HG03521 (cell line): ENCODE measurements at regions not wholly inside any gene's neighbourhood (a gene's known extent, or its start where the extent isn't known, plus 50 kb on each side); places are given as distances from the start of the nearest gene placed in this dataset.

Source experiments
- ATAC-seq: cut with Tn5 transposase; IDR thresholded peaks from one replicate; pipeline ENCODE4 v1.9.1; 2021; ENCODE audit warnings: mild to moderate bottlenecking, moderate library complexity; ENCODE audit not compliant: unreplicated experiment

- no peak for ATAC-seq
These were observed 2020.6 kb upstream of the PCDH20 start for GRCh38 chr13:63436325-63436668.

GRCh38 chr13:63435667-63436324 lies 2020.1 kb upstream of the PCDH20 start:
- no peak for ATAC-seq

GRCh38 chr13:63433546-63434150 lies 2018.0 kb upstream of the PCDH20 start:
- no peak for ATAC-seq

- ATAC-seq, result no peak
These were observed 2011.5 kb upstream of the PCDH20 start for GRCh38 chr13:63427170-63427569.

- no peak for ATAC-seq
These were observed 2009.5 kb upstream of the PCDH20 start for GRCh38 chr13:63425131-63425530.

- no peak for ATAC-seq
These were observed 2005.5 kb upstream of the PCDH20 start for GRCh38 chr13:63421123-63421522.

GRCh38 chr13:63420685-63421084 lies 2005.0 kb upstream of the PCDH20 start:
- no peak for ATAC-seq

GRCh38 chr13:63414247-63414646 lies 1998.6 kb upstream of the PCDH20 start:
- ATAC-seq, result no peak

- no peak for ATAC-seq
These were observed 1994.2 kb upstream of the PCDH20 start for GRCh38 chr13:63409791-63410351.

- no peak for ATAC-seq
These were observed 1992.9 kb upstream of the PCDH20 start for GRCh38 chr13:63408331-63409189.

- no peak for ATAC-seq
These were observed 1988.1 kb upstream of the PCDH20 start for GRCh38 chr13:63403733-63404132.

- ATAC-seq, result no peak
These were observed 1981.1 kb upstream of the PCDH20 start for GRCh38 chr13:63396746-63397145.

GRCh38 chr13:63393112-63393511 lies 1977.5 kb upstream of the PCDH20 start:
- no peak for ATAC-seq

GRCh38 chr13:63389756-63390155 lies 1974.1 kb upstream of the PCDH20 start:
- no peak for ATAC-seq

GRCh38 chr13:63381078-63381859 lies 1965.6 kb upstream of the PCDH20 start:
- ATAC-seq, result no peak

GRCh38 chr13:63377986-63378385 lies 1962.3 kb upstream of the PCDH20 start:
- no peak for ATAC-seq

GRCh38 chr13:63370101-63370500 lies 1954.5 kb upstream of the PCDH20 start:
- no peak for ATAC-seq

- no peak for ATAC-seq
These were observed 1952.0 kb upstream of the PCDH20 start for GRCh38 chr13:63367522-63368198.

- ATAC-seq, result no peak
These were observed 1948.5 kb upstream of the PCDH20 start for GRCh38 chr13:63364159-63364558.

- no peak for ATAC-seq
These were observed 1935.9 kb upstream of the PCDH20 start for GRCh38 chr13:63351533-63351932.
